Uterus (tissue), 2 donors: ENCODE measurements at regions not wholly inside any gene's neighbourhood (a gene's known extent, or its start where the extent isn't known, plus 50 kb on each side); places are given as distances from the start of the nearest gene placed in this dataset.

Experiments
- POLR2A ChIP-seq, 2 donors: fragments of 450-650 bp; IDR thresholded peaks; one replicate each; pipeline ENCODE4 v1.6.1; 2016; ENCODE audit warnings: antibody characterized with exemption in 2 of 2, mild to moderate bottlenecking in 1 of 2, moderate library complexity in 1 of 2
- TF ChIP-seq, protein P1 (sequence below), 4 experiments: fragments of 200-600 bp in 2 of 4; fragments of 450-650 bp in 2 of 4; sonication (generic) in 2 of 4; IDR thresholded peaks; one replicate each; pipeline ENCODE4 v1.5.1; 2016 to 2019; ENCODE audit warnings: antibody characterized with exemption in 4 of 4, mild to moderate bottlenecking in 2 of 4, moderate library complexity in 1 of 4

DNA sequence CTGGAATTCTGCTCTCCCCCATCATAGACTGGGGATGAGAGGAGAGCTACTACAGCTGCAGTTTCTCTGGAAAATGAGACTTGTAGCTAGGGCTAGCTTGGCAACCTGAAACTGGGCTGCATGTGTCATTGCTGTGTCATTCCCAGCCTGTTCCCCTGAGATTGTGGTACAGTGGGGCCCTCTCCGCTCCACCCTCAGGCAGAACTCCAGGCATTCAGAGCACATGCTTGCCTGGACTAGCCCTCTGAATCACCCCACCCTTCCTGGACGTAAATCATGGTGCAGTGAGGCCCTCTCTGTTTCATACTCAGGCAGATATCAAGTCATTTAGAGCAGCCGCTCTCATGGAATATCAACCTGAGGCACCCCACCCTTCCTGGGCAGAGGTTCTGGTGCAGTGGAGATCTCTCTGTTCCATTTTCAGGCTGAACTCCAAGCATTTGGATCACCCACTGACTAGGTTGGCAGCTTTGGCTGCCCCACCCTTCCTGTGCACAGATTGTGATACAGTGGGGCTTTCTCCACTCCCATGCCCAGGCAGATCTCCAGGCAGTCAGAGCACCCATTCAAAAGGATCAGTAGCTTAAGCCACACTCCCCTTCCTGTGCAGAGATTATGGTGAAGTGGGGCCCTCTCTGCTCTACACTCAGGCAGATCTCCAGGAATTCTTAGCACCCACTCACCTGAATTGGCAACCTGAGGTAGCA, 274.4 kb downstream of the C11orf87 start:
- no peak for TF ChIP-seq POLR2A (IDR thresholded peaks at IDR 0.05)
- TF ChIP-seq, protein P1, sequence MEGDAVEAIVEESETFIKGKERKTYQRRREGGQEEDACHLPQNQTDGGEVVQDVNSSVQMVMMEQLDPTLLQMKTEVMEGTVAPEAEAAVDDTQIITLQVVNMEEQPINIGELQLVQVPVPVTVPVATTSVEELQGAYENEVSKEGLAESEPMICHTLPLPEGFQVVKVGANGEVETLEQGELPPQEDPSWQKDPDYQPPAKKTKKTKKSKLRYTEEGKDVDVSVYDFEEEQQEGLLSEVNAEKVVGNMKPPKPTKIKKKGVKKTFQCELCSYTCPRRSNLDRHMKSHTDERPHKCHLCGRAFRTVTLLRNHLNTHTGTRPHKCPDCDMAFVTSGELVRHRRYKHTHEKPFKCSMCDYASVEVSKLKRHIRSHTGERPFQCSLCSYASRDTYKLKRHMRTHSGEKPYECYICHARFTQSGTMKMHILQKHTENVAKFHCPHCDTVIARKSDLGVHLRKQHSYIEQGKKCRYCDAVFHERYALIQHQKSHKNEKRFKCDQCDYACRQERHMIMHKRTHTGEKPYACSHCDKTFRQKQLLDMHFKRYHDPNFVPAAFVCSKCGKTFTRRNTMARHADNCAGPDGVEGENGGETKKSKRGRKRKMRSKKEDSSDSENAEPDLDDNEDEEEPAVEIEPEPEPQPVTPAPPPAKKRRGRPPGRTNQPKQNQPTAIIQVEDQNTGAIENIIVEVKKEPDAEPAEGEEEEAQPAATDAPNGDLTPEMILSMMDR (IDR thresholded peaks at IDR 0.05) = no peak
